NCI-H2196 treated with DMSO at 0.1 percent for 48 hours (cell line): ENCODE measurements at regions not wholly inside any gene's neighbourhood (a gene's known extent, or its start where the extent isn't known, plus 50 kb on each side); places are given as distances from the start of the nearest gene placed in this dataset.

Experiments
- DNase-seq: peaks from one replicate; lab custom pipeline; 2025; ENCODE audit not compliant: unreplicated experiment; lab: John Stamatoyannopoulos, UW

GRCh38 chr20:6831461-6831860, 64.0 kb downstream of the BMP2 start:
- no peak for DNase-seq

DNA sequence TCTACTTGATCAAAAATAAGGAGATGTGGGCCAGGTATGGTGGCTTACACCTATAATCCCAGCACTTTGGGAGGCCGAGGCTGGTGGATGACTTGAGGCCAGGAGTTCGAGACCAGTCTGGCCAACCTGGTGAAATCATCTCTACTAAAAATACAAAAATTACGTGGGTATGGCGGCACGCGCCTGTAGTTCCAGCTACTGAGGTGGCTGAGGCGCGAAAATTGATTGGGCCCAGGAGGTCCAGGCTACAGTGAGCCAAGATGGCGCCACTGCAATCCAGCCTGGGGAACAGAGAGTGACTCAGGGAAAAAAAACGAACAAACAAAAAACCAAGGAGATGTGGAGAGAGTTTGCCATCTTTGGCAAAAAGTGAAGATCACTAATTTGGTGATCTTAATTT, 65.3 kb downstream of the BMP2 start:
- no peak for DNase-seq

- DNase-seq: no peak
These were observed 68.1 kb downstream of the BMP2 start for GRCh38 chr20:6835609-6836008.

DNA sequence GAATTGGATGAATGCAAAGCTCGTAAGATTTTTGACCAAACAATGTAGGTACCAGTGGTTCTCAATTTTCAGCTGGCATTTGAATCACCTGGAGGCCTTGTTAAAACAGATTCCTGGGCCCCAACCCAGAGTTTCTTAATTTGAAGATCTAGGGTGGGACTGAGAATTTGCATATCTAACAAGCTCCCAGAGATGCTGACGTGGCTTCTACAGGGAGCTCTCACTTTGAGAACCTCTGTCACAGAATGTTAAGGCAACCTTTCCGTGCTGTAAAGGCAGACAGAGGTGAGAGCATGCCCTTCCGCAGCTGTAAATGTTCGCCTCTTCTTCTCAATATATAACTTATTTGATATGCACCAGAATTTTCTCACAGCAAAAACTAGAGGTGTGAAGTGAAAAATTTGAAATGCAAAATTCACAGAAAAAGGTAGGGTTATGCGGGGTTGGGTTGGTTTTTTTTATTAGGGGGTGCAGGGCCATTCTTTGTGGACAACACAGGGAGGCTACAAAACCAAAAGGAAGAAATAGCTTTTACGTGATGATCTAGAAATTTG, 69.4 kb downstream of the BMP2 start:
- DNase-seq: no peak

DNA sequence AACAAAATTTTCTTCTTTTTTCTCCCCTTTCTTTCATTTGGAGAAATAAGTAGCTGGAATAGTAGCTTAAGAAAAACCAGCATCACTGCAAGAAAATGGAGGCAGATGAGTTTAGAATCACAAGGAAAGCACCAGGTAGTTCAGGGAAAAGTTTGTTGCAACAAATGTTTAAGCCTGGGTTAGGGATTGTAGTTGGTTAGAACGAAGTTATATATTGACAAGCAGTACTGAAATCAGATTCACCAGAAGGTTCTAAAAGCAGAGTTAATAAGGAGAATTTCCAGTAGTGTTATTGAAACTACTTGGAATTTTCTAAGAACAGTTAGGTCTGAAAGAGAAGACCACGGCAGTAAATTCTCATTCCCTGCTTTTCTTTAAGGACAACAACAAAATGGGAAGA, 70.2 kb downstream of the BMP2 start:
- DNase-seq: no peak

GRCh38 chr20:6838181-6838826, 70.8 kb downstream of the BMP2 start:
- DNase-seq: no peak

- DNase-seq: no peak
These were observed 73.6 kb downstream of the BMP2 start for GRCh38 chr20:6841128-6841527.

- no peak for DNase-seq
These were observed 77.7 kb downstream of the BMP2 start for GRCh38 chr20:6845141-6845540.

DNA sequence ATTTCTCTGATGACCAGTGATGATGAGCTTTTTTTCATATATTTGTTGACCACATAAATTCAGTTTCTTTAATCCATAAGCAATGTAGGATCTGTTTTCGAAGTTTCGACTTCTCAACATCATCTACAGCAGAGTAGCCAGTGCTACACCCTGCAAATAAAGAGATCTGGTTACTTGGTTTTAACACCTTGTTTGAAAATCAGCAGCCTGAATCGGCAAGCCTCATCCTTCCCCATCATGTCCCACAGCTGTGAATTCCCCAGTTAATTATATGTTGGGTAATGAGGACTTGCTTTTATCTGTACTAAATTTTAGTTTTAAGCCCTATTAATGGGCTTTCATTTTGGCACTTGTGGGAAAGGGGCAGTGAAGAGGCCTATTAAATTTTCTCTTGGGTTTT, 80.6 kb downstream of the BMP2 start:
- DNase-seq: no peak

DNA sequence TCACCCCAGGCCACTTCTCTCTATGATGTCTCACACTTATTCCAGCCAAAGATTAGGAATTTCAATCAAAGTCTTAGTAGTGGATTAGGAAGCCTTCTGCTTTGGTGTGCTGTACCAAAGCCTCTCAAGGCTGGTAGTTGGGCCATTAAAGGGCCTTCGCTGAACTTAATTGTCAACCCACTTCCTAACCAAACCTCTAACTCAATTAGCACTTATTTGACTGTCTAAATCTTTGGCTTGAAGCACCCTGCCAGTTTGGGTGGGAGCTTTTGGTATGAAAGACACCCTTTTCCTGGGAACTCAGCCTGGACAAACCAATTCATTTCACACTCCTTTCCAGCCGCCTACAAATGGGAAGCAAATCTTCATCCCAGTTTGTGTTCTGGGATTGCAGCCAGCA, 81.5 kb downstream of the BMP2 start:
- no peak for DNase-seq

GRCh38 chr20:6851136-6851535, 83.7 kb downstream of the BMP2 start:
- DNase-seq: no peak

DNA sequence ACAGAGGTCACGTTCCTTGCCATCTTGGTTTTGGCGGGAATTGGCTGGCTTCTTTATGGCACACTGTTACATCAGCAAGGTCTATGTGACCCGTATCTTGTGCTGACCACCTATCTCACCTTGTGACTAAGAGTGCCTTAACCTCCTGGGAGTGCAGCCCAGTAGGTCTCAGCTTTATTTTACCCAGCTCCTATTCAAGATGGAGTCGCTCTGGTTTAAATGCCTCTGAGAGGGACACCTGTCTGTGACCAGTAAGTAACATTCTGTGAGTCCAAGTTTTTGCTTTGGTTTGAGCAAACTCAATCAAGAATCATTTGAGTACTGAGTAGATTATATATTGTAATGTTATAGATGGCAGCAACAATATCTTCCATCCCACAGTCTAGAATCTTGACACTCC, 85.0 kb downstream of the BMP2 start:
- no peak for DNase-seq

GRCh38 chr20:6855104-6855503, 87.6 kb downstream of the BMP2 start:
- DNase-seq: no peak

DNA sequence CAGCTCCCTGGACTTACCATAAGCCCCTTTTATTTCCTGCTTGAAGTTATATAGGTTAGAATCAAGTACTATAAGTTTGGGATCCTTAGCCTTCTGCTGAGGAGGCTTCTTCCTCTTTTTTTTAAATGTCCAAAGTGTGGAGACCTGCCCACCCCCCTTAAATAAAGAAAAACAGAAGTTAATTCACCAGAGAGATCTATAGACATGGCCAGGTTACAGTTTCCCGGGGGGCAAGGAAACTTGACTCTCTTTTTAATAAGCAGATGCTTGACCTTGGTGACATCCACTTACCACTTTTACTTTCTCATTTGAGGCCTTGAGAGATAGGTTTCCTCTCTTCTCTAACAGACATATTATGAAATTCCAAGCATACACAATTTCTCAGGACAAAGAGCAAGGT, 88.3 kb downstream of the BMP2 start:
- no peak for DNase-seq

- no peak for DNase-seq
These were observed 90.4 kb downstream of the BMP2 start for GRCh38 chr20:6857927-6858326.

DNA sequence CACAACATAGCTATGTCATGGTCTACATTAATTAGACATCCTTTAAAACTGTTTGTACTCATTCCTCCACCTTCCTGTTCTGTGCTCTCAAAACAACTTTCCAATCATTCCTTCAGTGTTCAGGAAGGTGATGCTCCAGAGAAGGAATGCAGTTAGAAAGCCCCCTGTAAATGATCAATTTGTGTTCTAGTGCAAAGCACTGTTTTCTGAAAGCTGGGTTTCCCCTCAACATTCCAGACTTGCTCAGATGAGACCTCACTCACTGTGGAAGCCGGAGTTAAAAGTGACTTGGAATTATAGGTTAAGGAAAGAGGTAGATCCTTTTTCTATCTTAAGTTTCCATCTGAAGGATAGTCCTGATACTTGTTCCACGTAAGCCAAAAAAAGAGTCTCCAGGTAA, 95.9 kb downstream of the BMP2 start:
- no peak for DNase-seq

DNA sequence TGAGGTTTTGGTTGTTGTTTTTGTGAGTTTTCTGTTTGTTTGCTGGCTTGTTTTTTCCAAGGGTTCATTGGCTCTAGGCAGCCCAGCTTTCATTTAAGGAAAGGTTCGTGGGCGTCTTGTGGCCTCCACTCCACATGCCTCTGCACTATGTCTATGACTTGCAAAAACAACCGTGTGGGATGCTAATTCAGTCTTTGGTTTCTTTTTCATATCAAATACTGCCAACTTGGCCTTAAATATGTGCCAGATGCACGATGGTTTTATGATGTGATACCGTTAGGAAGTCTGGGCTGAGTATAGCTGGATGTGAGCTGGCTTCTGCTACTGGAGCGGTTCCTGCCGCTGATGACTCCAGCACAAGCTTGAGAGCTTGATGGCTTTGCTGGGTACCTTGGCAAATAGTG, 96.3 kb downstream of the BMP2 start:
- DNase-seq: no peak

- DNase-seq: no peak
These were observed 97.3 kb downstream of the BMP2 start for GRCh38 chr20:6864740-6865139.

DNA sequence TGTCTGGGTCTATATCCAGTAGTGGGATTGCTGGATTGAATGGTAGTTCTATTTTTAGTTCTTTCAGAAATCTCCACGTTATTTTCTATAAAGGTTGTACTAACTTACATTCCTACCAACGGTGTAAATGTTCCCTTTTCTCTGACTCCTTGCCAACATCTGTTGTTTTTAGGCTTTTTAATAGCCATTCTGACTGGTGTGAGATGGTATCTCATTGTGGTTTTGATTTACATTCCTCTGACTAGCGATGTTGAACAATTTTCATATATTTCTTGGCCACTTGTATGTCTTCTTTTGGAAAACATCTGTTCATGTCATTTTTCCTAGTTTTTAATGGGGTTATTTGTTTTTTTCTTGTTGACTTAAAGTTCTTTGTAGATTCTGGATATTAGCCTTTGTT, 99.3 kb downstream of the BMP2 start:
- no peak for DNase-seq

GRCh38 chr20:6868861-6869260, 101.4 kb downstream of the BMP2 start:
- DNase-seq: no peak

DNA sequence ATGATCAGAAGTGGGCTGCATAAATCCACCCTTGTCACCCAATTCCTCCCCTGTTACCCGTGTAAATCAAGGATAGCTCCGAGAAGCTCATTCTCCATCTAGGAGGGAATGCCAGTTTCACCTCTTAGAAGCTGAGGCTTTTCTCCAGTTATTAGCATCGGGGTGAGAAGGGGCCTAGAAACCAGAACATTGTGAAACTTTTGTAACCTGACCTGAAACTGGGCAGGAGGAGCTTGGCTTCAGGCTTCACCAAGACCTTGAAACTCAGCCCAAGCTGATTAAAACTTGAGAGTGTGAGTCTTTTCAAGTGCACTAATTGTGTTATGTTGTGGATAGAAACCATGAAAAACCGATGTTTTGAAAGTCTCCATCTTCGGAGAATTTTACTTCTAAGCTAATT, 103.1 kb downstream of the BMP2 start:
- DNase-seq: no peak

GRCh38 chr20:6877633-6878032, 110.1 kb downstream of the BMP2 start:
- DNase-seq: no peak

GRCh38 chr20:6882561-6883291, 115.2 kb downstream of the BMP2 start:
- no peak for DNase-seq
